Activated T-cell treated with anti-CD3 and anti-CD28 coated beads for 4 hours (primary cell): ENCODE measurements at regions not wholly inside any gene's neighbourhood (a gene's known extent, or its start where the extent isn't known, plus 50 kb on each side); places are given as distances from the start of the nearest gene placed in this dataset.
"Not testable (repeated sequence)": the region's sequence is repeated elsewhere in the genome, so short reads cannot be mapped to it uniquely, and the experiment has no call there.

Experiments used
- DNase-seq: peaks from one replicate; pipeline ENCODE4 v3.0.0-alpha.2; 2020

DNA sequence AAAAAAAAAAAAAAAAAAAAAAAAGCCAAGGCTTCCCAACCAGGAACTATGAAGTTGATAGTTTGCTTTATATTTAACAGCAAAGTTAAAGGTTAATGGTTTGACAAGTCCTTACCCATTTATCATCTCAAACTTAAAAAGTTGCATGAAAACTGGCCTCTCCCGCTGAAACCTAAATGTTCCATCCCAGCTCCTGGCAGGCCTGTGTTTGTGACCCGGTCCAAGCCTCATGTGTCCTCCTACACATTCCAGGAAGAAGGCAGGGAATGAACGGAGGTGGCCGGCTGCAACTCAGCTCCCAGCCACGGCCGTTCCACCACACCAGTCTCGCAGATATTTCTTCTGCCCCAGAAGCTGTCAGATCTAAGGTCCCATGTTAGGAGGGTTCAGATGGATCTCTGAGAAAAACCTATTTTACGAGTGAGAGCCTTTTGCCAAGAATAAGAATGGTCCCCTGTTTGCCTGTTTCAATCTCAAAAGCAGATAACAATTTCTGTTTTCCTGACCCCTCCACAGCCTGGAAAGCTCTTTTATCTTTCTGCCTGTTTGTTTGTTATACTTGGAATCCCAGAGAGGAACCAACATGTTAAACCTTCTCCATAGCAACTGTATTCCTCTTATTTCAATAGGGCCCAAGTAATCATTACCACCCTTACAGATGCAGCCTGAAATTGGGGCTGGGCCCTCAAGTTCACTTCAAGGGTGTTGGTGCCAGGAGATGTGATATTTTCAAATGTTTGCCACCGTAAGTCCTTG, 56.5 kb downstream of the KCTD12 start:
- DNase-seq = no peak

DNA sequence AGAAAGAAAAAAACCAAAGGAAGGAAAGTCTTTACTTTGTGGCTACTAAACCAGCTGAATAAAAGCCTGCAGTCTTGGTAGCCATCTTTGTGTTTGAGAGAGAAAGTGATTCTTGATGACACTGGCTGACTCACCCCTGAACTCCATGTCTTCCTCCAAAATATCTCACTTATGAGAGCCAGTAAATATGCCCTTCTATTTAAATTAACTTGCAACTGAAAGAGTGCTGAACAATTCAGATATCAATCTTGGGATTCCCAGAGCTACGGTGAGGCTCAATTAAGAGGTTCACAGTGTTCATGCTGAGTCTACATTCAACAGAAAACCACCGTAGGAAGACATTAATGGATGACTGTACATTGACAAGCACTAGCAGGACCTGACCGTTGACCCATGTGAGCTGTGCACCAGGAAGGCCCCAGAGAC, 57.9 kb downstream of the KCTD12 start:
- no peak for DNase-seq

DNA sequence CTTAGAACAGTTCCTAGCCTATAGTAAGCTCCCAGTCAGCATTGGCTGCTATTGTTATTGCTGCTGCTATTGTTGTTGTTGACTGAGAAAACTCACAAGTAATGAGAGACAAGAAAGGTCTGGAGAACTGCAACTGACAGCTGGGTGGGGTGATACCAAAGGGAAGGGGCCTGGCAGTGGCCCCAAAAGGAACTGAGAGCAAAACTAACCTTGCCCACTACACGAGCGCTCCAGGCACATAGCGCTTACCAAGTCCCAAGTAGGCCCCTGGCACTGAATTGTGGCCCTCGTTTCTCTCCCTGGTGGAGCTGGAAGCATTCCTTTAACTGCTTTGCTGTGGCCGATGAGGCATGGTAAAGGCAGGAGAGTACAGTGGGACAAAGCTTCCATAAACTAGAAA, 59.7 kb downstream of the KCTD12 start:
- no peak for DNase-seq

DNA sequence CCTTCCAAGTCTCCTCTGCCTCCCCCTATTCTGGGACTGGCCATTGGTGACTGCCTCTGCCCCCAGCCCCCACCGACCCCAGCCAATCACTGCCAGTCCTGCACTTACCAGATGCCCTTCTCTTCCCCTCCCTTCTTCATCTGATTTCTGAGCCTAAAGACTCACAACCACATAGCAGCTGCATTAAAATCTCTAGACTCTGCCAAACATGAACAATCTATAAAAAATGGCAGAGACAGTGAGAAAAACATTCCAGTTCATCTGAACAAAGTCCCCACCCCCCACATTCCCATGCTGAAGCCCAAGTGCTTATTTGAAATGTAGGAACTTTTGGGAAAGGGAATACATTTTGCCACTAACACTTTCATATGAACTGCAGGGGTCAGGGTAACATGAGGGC, 60.8 kb downstream of the KCTD12 start:
- no peak for DNase-seq

DNA sequence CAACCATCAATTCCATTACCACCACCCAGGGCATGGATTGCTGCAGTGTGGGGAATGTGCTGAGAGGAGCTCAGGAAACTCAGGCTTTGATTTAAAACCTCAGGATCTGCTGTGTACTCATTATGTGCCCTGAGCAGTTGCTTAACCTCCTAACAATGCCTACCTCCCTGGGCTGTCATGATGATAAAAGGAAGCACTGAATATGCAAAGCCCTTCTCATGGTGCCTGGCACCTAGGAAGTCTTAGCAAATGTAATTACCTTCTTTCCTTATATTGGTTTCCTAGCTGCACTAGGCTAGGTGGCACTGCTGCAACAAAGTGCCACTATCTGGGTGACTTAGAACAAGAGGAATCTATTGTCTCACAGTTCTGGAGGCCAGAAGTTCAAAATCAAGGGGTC, 62.2 kb downstream of the KCTD12 start:
- DNase-seq = no peak

DNA sequence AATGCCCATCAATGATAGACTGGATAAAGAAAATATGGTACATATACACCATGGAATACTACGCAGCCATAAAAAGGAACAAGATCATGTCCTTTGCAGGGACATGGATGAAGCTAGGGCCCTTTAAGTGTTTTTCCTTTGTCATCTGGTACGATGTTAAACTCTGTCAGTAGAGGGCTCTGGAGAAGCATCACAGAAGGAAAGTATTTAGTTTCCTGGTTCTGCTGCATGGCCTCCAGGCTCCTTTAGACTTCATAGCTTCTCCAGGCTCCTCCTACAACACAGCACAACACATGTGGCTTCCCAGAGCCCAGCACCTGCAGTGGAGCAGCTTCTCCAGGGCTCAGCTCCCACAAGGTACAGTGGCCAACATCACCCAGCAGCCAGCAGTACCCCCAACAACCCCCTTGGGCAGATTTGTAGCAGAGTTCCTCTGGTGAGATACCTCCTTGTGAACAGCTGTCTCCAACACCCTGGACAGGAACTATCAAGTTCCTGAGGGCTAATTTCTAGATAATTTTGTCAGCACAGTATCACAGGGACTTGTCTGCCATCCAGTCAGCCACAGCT, 63.4 kb downstream of the KCTD12 start:
- DNase-seq = no peak

DNA sequence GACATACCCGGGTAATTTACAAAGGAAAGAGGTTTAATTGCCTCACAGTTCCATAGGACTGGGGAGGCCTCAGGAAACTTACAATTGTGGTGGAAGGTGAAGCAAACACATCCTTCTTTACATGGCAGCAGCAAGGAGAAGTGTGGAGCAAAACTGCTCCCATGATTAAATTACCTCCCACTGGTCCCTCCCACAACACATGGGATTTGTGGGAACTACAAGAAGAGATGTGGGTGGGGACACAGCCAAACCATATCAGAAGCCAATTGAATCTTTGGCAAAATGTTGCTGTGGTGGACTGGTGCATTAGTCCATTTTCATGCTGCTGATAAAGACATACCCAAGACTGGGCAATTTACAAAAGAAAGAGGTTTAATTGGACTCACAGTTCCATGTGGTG, 65.0 kb downstream of the KCTD12 start:
- DNase-seq = not testable (repeated sequence)

DNA sequence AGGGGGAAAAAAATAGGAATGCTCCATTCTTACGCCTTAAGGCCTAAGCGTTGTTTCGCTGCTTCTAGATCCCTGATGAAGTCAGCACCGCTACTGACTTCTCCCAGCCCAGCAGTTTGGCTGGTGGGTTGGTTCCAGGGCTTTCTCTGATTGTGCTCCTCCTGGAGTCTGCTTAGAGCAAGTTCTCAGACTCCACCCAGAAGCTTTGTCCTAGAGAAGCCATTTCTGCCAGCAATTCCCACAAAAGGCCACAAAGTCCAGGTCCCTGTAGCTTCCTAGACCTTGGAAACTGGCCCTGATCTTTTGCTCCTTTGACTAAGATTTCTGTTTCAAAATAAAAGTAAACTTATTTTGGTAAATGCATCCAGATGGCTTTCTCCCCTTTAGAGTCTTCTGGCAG, 65.4 kb downstream of the KCTD12 start:
- DNase-seq = no peak

DNA sequence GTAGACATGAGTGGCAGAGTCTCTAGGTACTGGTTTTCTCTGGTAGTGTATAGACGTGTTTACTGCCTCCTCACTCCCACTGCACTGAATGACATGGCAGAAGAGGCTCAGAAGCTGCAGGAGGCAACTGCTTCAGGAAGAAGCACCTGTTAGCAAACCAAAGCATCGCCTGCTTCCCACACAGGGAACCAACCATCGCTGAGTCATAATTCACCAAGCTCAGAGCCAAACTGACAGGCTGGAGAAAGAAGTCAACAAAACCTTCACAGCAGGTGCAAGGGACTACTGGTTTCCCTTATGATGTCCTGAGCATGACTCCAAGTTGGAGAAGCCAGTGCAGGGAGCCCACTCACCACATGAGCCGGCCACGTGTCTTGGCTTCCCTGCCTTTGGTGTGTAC, 69.8 kb downstream of the KCTD12 start:
- DNase-seq = no peak

DNA sequence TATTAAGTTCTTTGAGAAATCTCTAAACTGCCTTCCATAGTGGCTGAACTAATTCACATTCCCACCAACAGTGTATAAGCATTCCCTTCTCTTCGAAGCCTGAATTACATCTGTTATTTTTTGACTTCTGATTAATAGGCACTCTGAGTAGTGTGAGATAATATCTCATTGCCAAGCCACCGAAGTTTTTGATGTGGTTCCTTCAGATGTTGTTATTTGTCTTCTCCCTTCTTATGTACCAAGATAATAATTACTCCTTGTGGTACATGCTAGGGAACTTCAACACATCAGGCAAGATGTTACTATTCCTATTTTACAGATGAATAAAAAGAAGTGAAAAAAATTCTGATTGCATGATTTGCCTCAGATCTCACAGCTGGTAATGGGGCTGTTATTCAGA, 70.9 kb downstream of the KCTD12 start:
- no peak for DNase-seq

DNA sequence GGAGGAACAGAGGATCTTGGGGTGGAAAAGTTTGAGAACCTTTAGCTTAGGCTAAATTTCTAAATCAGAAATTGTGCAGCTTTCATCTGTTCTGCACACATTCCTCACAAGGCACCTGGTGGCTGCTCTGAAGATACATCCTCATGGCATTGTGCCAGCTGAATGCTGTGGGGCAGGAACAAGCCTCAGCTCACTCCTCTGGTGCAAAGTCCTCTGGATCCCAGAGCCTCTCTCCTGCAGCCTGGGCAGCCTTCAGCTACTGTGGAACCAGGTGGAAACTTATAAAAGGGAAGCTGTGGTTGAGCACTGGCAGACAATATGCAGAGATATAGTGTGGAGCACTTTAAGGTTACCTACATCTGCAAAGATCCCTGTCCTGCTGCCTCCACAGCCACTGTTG, 72.3 kb downstream of the KCTD12 start:
- DNase-seq = no peak

DNA sequence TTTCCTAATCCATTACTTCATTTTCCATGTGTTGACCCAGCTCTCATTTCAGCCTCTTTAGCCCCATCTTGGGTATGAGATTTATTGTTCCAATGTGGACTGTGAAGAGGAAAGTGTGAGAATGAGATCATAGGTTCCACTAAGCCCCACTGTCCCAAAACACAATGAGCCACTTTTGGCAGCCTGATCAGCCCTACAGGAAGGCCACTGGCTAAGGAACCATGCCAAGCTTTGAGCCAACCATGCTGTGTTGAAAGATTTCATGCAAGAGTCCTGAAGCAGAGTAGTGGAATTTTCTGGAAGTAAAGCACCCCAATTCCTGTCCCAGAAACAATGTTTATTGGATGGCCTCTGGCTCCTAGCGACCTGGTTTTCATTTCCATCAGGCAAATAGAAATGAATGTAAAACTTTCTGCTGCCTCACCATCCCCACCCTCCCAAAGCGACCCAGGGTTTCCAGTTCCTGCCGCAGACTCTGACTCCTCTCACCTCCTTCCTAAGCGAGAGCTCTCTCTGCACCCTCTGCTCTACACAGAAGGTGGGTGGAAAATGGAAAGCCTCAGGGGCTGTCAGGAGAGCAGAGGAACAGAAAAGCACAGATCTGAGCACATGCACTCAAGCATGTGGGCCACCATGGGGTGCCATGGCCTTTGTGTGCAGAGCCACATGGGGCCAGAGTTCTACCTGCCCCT, 73.1 kb downstream of the KCTD12 start:
- DNase-seq = no peak

DNA sequence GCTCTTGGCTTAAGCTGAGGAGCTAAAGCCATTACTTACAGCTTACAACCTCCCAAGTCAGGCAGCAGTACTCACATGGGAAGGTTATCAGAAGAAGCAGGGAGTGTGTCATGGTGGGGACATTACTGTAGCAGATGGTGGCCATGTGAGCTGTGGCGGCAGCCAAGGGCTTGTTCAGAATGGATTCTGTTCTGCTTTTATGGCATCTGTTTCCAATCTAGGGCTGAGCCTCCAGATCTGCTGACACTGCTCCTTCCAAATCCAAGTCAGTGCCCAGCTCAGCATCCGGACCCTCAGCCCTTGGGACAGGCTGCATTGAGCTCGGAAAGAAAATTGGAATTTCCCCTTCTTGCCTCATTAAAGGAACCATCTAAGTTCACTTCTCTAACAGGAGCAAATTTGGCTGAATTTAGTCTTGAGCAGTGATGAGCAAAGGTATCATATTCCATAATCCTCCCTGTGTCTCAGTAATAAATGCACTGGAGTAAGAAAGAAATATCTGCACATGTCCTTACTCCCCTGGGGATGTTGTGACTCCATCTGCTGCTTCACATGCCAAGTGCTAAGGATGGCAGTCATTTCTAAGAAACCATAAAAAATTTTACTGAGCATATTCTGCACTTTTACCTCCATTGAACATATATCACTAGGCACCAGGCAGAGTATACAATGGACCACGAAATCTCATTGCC, 73.9 kb downstream of the KCTD12 start:
- no peak for DNase-seq

DNA sequence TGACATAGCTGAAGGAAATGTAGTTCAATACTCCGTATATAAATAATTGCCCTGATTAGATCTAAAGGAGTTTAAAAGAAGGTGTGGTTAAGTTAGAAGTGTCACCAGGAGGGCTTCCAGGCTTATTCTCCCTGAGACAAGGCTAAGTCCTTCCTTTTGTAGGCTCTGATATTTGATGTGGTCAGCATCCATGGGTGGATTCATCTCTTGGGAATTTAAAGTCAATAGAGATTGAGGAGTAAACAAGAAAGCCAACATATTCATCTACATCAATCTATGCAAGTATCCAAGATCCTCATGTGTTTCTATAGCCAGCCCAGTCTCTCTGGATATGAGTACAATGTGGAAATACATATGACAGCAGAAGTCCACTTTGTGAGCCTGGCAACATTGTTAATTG, 76.8 kb downstream of the KCTD12 start:
- no peak for DNase-seq

DNA sequence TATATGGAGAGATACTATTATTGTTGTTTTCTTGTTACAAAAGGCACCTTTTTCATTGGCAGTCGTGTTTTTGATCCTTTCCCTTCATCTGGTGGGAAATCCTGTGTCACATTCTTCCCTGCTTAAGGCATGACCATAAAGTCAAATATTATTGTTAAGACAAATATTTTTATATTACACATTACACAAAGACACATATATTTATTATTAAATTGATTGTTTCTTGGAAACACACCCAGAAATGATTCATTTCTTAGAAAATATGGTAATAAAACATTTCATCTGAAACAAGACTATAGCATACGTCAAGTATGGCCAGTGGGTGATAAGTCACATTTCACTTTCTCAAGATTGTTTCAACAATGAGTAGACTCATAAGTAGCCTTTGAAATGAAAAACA, 77.3 kb downstream of the KCTD12 start:
- no peak for DNase-seq

DNA sequence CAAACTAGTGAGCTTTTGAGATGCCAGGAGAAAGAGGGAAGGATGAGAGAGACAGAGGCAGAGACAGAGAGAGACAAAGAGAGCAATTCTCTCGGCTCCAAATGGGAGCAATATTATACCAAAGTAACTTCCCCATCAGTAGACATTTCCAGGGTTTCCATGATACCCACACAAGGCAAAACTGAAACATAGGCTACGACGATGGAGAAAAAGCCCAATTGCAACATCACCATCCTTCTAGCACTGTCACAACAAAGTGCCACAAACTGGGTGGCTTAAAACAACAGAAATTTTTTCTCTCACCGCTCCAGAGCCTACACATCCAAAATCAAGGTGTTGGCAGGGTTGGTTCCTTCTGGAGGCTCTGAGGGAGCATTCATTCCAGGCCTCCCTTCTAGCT, 81.4 kb downstream of the KCTD12 start:
- DNase-seq = no peak

DNA sequence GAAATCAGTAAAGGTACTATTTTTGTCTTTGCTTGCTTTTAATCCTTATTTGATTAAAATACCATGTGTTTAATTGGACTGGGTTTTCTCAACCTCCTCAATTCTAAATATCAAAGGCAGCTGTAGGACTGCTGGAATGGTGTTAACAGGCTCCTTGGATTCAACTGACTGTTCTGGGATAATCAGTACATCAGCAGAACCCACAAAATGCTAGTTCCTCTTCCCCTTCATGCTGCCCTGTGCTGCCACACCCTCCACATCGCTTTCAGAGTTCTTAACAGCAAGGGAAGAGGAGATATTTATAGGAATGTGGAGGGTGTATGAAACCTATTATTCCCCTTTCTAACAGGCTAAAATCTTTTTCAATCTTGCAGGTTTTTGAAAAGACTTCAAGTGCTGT, 82.4 kb downstream of the KCTD12 start:
- DNase-seq = no peak

DNA sequence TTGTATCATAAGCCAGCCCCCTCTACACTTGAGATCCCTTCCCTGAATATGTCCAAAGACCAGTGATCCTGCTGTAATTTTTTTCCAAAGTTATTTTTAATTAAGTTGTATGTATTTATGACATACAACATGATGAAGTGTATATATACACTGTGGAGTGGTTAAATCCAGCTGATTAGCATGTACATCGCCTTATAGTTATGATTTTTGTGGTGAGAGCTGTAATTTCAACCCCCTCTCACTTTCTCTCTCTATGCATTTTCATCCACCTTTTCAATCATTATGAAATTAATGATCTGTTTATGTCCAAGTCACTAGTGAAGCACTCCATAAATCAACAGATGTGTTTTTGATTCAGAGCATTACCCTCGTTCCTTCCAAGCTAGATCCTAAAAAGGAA, 85.3 kb downstream of the KCTD12 start:
- DNase-seq = no peak

DNA sequence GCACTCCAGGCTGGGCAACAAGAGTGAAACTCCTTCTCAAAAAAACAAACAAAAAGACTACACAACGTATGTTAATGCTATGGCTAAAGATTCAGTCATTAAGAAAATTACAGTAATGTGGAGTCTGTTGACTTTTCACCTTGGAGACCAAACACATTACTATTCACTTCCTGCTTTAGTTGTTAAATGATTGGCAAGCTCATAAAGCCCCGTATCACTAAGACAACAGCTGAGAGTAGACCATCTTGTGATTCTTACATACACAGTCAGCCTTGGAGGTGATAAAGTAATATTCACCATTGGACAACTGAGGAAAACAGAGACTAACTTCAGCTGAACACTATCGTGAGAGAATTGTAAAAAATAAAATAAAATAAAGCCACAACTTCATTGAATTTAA, 86.5 kb downstream of the KCTD12 start:
- DNase-seq = no peak

DNA sequence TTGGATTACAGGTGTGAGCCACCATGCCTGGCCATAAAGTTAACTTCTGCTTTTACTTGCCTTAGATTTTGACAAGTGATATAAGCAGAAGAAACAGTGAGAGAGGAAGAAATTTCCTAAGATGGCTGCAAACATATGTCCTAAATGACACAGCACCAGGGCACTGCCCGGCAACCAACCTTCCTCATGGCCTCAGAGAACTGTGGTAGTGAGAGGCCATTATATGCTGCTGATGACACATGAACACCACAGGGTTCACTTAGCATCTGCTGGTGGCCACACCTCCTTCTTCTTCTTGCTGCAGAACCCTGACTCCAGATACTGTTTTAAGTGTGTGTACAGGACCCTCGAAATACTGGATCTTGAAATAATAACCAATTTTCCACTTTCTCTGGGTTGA, 88.2 kb downstream of the KCTD12 start:
- DNase-seq = no peak

DNA sequence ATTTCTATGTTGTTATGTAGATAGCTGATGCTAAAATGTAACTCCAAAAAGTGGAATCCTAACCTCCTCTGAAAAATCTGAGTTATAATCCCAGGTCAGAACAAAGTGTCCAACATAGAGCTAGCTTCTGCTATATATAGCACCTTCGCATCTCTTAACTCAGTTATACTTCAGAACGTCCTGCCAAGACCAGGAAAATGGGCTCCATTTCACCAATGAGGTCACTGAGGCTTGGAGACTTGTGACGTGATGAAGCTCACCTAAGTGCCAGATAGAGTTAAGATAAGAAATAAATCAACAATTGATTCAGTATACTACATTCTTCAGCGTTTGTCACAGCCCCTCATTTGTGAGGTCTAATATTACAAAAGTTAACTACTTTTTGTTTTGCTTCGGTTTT, 88.8 kb downstream of the KCTD12 start:
- DNase-seq = no peak

DNA sequence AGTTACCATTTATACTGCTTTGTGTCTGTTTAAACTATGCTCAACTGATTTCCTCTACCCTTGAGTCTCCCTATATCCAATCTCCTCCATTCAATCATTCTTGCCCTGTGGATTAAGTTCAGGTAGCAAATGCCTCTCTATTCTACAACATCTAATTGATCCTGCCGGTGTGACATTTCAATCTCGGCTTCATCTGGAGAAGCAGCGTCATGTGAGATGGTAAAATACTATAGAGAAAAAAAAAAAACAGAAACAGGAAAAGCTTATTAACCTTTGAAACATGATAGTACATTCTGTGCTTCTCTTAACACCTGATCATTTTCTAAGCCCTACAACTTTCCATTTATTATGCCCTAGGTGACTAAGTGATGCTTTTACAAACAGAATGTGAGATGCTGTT, 89.4 kb downstream of the KCTD12 start:
- no peak for DNase-seq

DNA sequence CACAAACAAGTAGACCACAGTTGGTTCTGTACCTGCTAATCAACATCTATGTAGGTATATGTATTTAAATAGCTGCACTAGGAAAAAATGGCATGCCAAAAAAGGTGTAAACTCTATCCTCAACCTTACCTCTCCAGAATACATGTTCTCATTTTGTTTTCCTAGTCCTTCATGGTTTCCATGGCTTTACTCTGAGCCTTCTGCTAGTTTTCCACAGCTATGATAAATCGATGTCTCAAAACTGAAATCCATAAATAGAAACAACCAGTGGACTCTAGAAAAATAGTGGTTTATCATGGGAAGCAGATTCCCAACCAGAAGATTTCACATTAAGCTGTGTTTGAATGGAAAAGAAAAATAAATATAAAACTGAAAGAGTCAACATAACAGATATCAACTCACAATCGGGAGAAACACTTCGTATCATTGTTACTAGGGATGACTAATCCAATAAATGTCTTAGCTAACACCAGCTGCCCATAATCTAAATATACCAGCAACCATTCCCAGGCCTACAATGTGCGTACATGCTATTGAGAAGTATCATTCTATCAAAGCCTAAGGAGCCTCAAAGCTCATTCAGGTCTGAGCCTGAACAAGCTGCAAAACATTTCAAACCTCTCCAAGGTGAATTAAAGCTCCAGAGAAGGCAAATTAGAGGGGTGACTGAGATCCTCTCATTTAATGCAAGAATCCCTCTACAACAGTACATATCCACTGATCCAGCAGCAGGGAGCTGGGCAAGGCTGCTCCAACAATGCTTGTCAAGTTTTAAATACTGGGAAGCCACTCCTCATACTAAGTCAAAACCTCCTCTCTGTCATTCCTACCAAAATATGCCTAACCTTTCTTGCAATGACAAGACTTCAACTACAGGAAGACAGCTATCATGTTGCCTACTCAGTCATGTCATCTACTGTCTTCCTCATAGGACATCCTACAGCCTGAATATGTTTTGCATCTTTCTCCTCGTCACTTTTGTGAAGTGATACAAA, 90.2 kb downstream of the KCTD12 start:
- no peak for DNase-seq
